ENCODE measurements at regions not wholly inside any gene's neighbourhood (a gene's known extent, or its start where the extent isn't known, plus 50 kb on each side); places are given as distances from the start of the nearest gene placed in this dataset.

- Histone ChIP-seq H2BK5ac (ENCODE audit: insufficient read length, low read length) (no peak overlapping the region), H2BK120ac (ENCODE audit: low read depth, low read length, poor library complexity, severe bottlenecking) (no peak overlapping the region), H3K18ac (ENCODE audit: insufficient read length, low read depth, low read length) (no peak overlapping the region), H2BK12ac (ENCODE audit: insufficient read length, low read depth, low read length) (no peak overlapping the region), H3K9ac (ENCODE audit: extremely low read depth, insufficient read length, low read length) (no peak overlapping the region), H2BK15ac (ENCODE audit: low read depth, low read length) (no peak overlapping the region), H3K4me1 (ENCODE audit: insufficient read depth, low read length) (no peaks in the 10 kb centered on the region), H2BK20ac (ENCODE audit: low read depth, low read length, poor library complexity, severe bottlenecking) (no peak overlapping the region), H2AK5ac (ENCODE audit: insufficient read length, low read length) (no peak overlapping the region), H4K20me1 (ENCODE audit: control insufficient read depth, insufficient read depth, insufficient read length) (no peaks in the 10 kb centered on the region), H2AFZ (ENCODE audit: low read length) (no peak overlapping the region), H3K9me3 (ENCODE audit: control insufficient read depth, low read depth, low read length) (no peaks in the 10 kb centered on the region), H3K23ac (ENCODE audit: insufficient read length, low read depth, low read length) (no peak overlapping the region), H3K27ac (ENCODE audit: insufficient read length, low read depth, low read length) (no peak overlapping the region), H3K23me2 (ENCODE audit: insufficient read length, low read depth, low read length, poor library complexity, severe bottlenecking) (no peaks in the 10 kb centered on the region), H4K8ac (replicated peaks; ENCODE audit: insufficient read length, low read depth, low read length) (no peak overlapping the region), H3K27me3 (ENCODE audit: insufficient read depth, low read length) (no peaks in the 10 kb centered on the region), H3T11ph (ENCODE audit: low read length) (no peak overlapping the region), H3K56ac (ENCODE audit: insufficient read length, low read depth, low read length) (no peak overlapping the region), H3K79me1 (ENCODE audit: insufficient read depth, low read depth, low read length, poor library complexity, severe bottlenecking) (no peaks in the 10 kb centered on the region), H3K4ac (ENCODE audit: low read depth, low read length) (no peak overlapping the region), H3K14ac (ENCODE audit: insufficient read depth, low read length) (no peak overlapping the region), H4K91ac (ENCODE audit: insufficient read length, low read depth, low read length) (no peak overlapping the region), H3K4me2 (ENCODE audit: insufficient read depth, insufficient read length, low read length) (no peak overlapping the region), H3K79me2 (ENCODE audit: insufficient read depth, low read length) (no peaks in the 10 kb centered on the region), H4K5ac (ENCODE audit: insufficient read length, low read depth, low read length) (no peak overlapping the region)
- Mint-ChIP-seq H3K36me3 (ENCODE audit: insufficient read depth in 1 of 3, low read depth in 3 of 3) (peaks cover 8 to 32% (median 12%) of the 10 kb centered on the region in 3 experiments), H3K9me3 (peaks cover 26 to 29% of the 10 kb centered on the region in 2 experiments; a peak in 4 of 5 replicates), H3K27me3 (ENCODE audit: low read depth) (no peaks in the 10 kb centered on the region), H3K27ac (no peak overlapping the region), H3K4me1 (no peaks in the 10 kb centered on the region), H3K4me3 (no peak overlapping the region)
- WGBS (ENCODE audit: extremely low coverage, insufficient read length, low lambda C conversion rate), result no CpG with 5 or more reads among the region's 2 CpGs
- no peak for DNase-seq
- no peak for TF ChIP-seq CTCF (conservative IDR thresholded peaks at IDR 0.05)
Measured at GRCh38 chr7:10460474-10460873, 513.2 kb upstream of the PHF14 start.

All from H9 (cell line).